ENCODE measurements at regions not wholly inside any gene's neighbourhood (a gene's known extent, or its start where the extent isn't known, plus 50 kb on each side); places are given as distances from the start of the nearest gene placed in this dataset.
A peak's percentile ranks its signal among the peaks of the same experiment; 100 is the strongest.

DNA sequence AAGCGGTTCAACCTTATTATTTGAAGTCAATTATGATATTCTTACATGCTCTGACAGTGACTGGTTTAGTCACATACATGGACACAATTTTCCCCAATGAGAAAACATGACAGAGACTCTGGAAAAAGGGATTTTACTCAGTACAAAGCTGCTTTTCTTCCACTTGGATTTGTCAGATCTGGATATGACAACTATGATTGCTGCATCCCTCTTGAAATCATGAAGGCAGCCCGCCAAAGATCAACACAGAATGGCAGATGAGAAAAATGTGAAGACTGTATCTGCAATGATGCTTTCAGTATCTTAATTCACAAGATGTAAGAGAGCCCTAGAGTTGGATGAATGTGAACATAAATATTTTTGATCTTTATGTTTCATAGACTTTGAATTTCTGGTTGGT, 439.6 kb downstream of the CDH8 start:
- DNase-seq (ENCODE audit: low read depth) = no peak

- no peak for DNase-seq (ENCODE audit: low read depth)
Measured at GRCh38 chr16:61595605-61596004, 440.6 kb downstream of the CDH8 start.

GRCh38 chr16:61590577-61590976, 445.7 kb downstream of the CDH8 start:
- DNase-seq (ENCODE audit: low read depth) = no peak

- DNase-seq (ENCODE audit: low read depth) = no peak
Measured at GRCh38 chr16:61587526-61587925, 448.7 kb downstream of the CDH8 start.

GRCh38 chr16:61581417-61582046, 454.7 kb downstream of the CDH8 start:
- no peak for DNase-seq (ENCODE audit: low read depth)

- no peak for DNase-seq (ENCODE audit: low read depth)
Measured at GRCh38 chr16:61580579-61580978, 455.7 kb downstream of the CDH8 start.

DNA sequence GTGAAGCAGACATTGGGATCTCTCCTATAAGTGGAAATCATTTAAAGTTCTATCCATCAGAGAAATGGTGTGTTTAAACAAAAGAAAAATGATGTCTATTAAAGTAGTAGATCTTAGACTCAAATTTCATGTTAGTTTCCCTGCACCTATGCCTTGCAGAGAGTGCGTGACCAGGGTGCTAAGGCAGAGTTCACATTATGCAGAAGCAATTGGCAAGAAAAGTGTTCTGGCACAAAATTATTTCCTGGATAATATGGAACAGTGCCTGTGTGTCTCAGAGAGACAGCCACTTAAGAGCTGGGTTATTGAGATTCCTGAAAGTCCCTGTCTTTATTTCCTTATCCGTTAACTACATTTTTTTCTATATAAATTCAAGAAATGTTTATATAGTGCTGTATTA, 457.0 kb downstream of the CDH8 start:
- no peak for DNase-seq (ENCODE audit: low read depth)

DNA sequence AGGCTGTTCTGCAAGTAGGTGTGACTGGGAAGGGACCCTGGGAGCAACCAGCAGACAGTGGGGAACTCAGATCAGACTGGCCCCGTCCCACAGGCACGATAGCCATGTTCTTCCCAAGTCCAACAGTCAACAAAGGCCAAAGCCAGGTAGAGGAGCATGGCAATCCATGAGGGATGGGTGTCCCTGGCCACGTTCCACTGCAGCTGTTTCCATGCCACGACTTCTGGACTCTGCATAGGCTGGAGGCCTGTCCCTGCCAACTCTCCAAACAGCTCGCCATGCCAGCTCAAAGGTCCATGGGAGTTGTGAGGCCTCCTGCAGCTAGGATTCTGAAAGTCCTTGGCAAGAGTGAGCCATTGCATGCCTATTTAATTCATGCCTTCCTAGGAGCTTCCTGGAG, 459.8 kb downstream of the CDH8 start:
- DNase-seq (ENCODE audit: low read depth) = no peak

DNA sequence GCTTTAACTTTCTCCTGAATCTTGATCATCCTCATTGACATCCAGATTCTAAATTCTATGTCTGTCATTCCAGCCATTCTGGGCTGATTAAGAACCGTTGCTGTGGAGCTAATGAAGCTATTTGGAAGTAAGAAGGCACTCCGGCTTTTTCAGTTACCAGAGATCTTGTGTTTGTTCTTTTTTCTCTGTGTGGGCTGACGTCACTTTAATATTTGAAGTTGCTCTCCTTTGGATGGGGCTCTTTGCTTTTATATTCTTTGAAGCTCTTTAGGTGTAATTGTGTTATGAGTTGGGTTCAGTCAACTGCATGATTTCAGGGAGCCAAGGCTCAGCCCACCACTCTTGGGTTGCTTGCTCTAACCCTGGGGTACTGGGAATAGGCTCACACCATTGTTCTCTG, 460.6 kb downstream of the CDH8 start:
- no peak for DNase-seq (ENCODE audit: low read depth)

- DNase-seq (ENCODE audit: low read depth) = no peak
Measured at GRCh38 chr16:61569028-61569427, 467.2 kb downstream of the CDH8 start.

- DNase-seq (ENCODE audit: low read depth) = peak; percentile 93
Measured at GRCh38 chr16:61564716-61565115, 471.5 kb downstream of the CDH8 start.

DNA sequence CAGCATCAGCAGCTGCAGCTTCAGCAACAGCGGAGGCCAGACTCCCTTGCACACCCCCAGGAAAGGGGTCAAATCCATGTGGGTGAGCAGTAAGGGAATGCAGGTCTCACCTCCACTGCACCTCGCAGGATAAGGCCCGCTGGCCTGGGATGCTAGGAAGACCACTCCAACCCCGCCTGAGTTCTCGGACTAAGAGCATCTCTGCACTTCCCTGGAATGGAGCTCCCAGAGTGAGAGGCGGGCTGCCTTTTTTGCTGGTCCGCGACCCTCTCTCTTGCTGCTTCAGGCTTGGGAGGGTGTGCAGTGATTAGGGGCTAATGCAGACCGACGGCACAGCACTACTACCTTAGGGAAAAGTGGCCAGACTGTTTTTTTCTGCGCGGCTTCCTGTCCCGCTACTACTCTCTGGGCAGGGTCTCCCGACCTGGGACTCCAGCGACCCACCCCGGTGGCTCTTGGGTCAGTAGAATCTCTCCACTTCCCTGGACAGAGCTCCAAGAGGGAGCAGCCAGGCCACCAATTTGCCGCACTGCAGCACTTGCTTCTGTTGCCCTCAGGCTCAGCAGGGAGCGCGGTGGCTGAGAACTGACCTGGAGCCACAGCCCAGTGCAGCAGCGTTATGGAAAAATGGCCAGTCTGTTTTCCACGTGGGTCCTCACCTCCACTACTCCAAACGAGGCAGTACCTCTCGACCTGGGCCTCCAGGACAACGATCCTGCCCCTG, 480.4 kb downstream of the CDH8 start:
- no peak for DNase-seq (ENCODE audit: low read depth)

DNA sequence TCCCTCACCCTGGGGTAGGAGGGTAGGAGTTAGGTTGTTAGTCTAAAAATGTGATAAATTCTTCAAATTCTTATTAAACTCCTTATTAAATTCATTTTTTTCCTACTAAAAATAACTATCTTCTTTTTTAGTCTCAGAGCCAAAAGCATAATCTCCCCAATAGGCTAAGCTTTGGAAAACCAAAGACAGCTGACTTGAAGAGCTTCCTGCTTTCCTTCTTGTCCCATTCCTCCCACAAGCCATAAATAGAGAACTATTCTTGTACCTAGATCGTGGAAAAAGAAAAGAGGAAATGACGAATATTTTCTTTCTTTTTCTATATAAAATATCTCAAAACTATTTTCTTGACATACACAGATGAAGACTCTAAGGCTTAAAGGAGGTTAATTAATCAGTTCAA, 486.9 kb downstream of the CDH8 start:
- peak; percentile 58 for DNase-seq (ENCODE audit: low read depth)

- no peak for DNase-seq (ENCODE audit: low read depth)
Measured at GRCh38 chr16:61547626-61548025, 488.6 kb downstream of the CDH8 start.

- DNase-seq (ENCODE audit: low read depth) = no peak
Measured at GRCh38 chr16:61544165-61544564, 492.1 kb downstream of the CDH8 start.

- no peak for DNase-seq (ENCODE audit: low read depth)
Measured at GRCh38 chr16:61540216-61540615, 496.0 kb downstream of the CDH8 start.

DNA sequence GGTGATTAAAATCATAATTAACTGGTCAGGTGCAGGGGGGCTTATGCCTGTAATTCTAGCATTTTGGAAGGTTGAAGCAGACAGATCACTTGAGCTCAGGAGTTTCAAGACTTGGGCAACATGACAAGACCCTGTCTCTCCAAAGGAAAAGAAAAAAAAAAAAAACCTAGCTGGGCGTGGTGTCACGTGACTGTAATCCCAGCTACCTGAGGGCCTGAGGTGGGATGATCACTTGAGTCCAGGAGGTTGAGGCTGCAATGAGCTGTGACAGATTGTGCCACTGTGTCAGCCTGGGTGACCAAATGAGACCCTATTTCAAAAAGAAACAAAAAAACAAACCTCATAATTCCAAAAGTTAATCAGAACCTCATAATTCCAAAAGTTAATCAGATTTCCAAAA, 505.5 kb downstream of the CDH8 start:
- no peak for DNase-seq (ENCODE audit: low read depth)

DNA sequence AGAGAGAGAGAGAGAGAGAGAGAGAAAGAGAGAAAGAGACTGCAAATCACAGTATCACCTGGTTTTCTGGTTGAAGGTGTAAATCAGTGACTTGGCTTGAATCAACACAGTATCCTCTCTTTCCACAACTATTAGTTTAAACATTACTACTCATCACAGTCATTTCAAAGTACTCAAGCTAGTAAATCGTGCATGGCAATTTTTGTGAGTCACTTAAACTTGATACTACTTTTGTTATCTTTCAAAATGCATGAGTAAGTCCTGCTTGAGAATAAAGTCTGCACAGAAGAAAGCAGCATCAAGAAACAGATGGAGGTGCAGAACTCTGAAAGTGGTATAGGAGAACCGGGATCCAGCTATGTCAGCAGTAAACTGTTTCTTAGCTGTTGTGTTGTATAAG, 535.4 kb downstream of the CDH8 start:
- DNase-seq (ENCODE audit: low read depth) = no peak

GRCh38 chr16:61480250-61480649, 556.0 kb downstream of the CDH8 start:
- no peak for DNase-seq (ENCODE audit: low read depth)

- no peak for DNase-seq (ENCODE audit: low read depth)
Measured at GRCh38 chr16:61471737-61472136, 564.5 kb downstream of the CDH8 start.

- peak; percentile 2 for DNase-seq (ENCODE audit: low read depth)
Measured at GRCh38 chr16:61471023-61471422, 565.2 kb downstream of the CDH8 start.

GRCh38 chr16:61465285-61465684, 571.0 kb downstream of the CDH8 start:
- no peak for DNase-seq (ENCODE audit: low read depth)

DNA sequence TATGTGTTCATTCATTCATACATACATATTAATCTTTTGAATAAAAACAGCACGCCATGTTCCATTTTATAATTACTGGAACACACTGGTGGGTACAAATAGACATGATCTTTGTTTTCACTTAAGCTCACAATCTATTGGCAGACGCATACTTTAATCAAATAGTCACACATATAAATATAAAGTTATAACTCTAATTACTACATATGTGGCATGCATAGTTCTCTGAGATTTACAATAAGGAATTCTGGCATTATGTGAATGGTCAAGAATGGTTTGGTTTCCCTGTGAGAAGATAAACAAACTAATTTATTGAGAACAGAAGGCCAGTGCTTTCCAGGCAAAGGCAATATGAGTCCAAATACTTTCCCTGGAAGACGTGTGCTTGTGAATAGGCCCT, 576.2 kb downstream of the CDH8 start:
- DNase-seq (ENCODE audit: low read depth) = no peak

All from myocyte (in vitro differentiated cells).